HEK293T (cell line): ENCODE measurements at regions not wholly inside any gene's neighbourhood (a gene's known extent, or its start where the extent isn't known, plus 50 kb on each side); places are given as distances from the start of the nearest gene placed in this dataset.

Experiments used
- CTCF ChIA-PET: fragments of 350-600 bp; formaldehyde crosslinking; extraction: SDS; loops from one replicate; lab custom pipeline; 2021; ENCODE audit warnings: antibody characterized with exemption, inconsistent platforms; lab: Yijun Ruan, JAX
- POLR2A ChIA-PET: fragments of 350-600 bp; formaldehyde crosslinking; extraction: SDS; loops from one replicate; lab custom pipeline; 2020; ENCODE audit warnings: antibody characterized with exemption, inconsistent platforms; lab: Yijun Ruan, JAX
- DNase-seq: peaks from one replicate; pipeline ENCODE4 v3.0.0; 2012; ENCODE audit warnings: mixed read lengths; ENCODE audit errors: extremely low spot score
- ARNT ChIP-seq: fragments of 450-650 bp; IDR thresholded peaks from 2 replicates; pipeline ENCODE4 v1.6.1; 2017; ENCODE audit warnings: mild to moderate bottlenecking
- BHLHE40 ChIP-seq: fragments of 450-650 bp; IDR thresholded peaks from 2 replicates; pipeline ENCODE4 v1.6.1; 2016; ENCODE audit warnings: mild to moderate bottlenecking, moderate library complexity, borderline replicate concordance
- CTBP1 ChIP-seq: fragments of 450-650 bp; IDR thresholded peaks from 2 replicates; pipeline ENCODE4 v1.6.1; 2016; ENCODE audit warnings: borderline replicate concordance
- ELF4 ChIP-seq: fragments of 450-650 bp; IDR thresholded peaks from 2 replicates; pipeline ENCODE4 v1.6.1; 2017; ENCODE audit warnings: antibody characterized with exemption
- FOXA1 ChIP-seq: fragments of 450-650 bp; IDR thresholded peaks from 2 replicates; pipeline ENCODE4 v1.6.1; 2016; ENCODE audit warnings: mild to moderate bottlenecking
- FOXK2 ChIP-seq: fragments of 450-650 bp; IDR thresholded peaks from 2 replicates; pipeline ENCODE4 v1.6.1; 2016; ENCODE audit warnings: mild to moderate bottlenecking
- FOXM1 ChIP-seq: fragments of 450-650 bp; IDR thresholded peaks from 2 replicates; pipeline ENCODE4 v1.6.1; 2017; ENCODE audit warnings: mild to moderate bottlenecking, borderline replicate concordance
- HDGF ChIP-seq: fragments of 450-650 bp; IDR thresholded peaks from 2 replicates; pipeline ENCODE4 v1.6.1; 2017; ENCODE audit warnings: antibody characterized with exemption, borderline replicate concordance
- L3MBTL2 ChIP-seq: fragments of 450-650 bp; conservative IDR thresholded peaks from 2 replicates; pipeline ENCODE4 v1.6.1; 2016; ENCODE audit warnings: mild to moderate bottlenecking
- LEF1 ChIP-seq: fragments of 450-650 bp; IDR thresholded peaks from 2 replicates; pipeline ENCODE4 v1.6.1; 2017; ENCODE audit warnings: mild to moderate bottlenecking, borderline replicate concordance
- NFRKB ChIP-seq: fragments of 450-650 bp; IDR thresholded peaks from 2 replicates; pipeline ENCODE4 v1.6.1; 2016; ENCODE audit warnings: mild to moderate bottlenecking, moderate library complexity
- SP1 ChIP-seq: fragments of 450-650 bp; IDR thresholded peaks from 2 replicates; pipeline ENCODE4 v1.6.1; 2017
- SUZ12 ChIP-seq: fragments of 450-650 bp; IDR thresholded peaks from 2 replicates; pipeline ENCODE4 v1.6.1; 2016; ENCODE audit warnings: mild to moderate bottlenecking
- TARDBP ChIP-seq: fragments of 450-650 bp; IDR thresholded peaks from 2 replicates; pipeline ENCODE4 v1.6.1; 2016
- ZNF384 ChIP-seq: fragments of 450-650 bp; IDR thresholded peaks from 2 replicates; pipeline ENCODE4 v1.6.1; 2016
- TF ChIP-seq, protein P1 (sequence below): fragments of 450-650 bp; IDR thresholded peaks from 2 replicates; pipeline ENCODE4 v1.6.1; 2016

DNA sequence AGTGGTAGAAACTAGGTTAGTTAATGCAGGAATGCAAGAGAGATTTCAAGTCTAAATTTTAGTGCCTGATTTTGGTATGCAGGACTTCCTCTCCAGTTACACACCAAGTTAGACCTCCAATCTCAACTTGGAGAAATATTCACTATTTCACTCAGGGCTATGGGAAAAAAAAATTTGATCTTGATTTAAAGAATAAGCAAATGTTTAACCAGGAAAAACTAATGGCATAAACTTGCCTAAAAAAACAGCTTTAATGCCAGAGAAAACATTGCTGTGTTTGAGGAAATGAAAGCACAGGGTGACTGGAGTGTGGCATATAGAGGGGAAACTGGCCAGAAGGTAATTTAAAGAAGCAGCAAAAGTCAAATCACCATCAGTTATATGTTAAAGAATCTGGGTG, 575.4 kb upstream of the LRRC4C start:
- DNase-seq = no peak
- POLR2A ChIA-PET = no interaction called here
- CTCF ChIA-PET = no interaction called here
- TF ChIP-seq BHLHE40 (no peak), L3MBTL2 (no peak), SP1 (no peak), TARDBP (no peak), FOXM1 (no peak)

DNA sequence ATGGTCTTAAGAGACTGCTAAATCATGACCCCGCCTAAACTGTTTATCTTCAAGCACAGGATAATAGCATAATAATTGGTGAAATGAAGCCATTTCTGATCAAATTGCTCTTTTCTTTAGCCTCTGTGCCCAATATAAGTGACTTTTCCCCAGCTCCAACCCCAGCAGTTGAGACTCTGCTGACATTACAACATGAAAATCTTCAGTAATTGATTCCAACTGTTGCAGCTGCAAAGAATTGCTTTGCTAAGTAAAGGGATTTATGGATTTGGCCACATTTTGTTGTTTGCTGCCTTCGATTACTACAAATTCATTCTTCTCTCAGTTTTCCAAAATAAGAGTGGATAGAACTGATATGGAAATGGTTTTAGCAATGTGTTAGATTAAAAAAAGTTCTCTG, 576.7 kb upstream of the LRRC4C start:
- TF ChIP-seq SUZ12 = no peak
- no peak for TF ChIP-seq TARDBP
- no peak for TF ChIP-seq NFRKB
- no peak for TF ChIP-seq CTBP1
- TF ChIP-seq ELF4 = no peak
- TF ChIP-seq FOXM1 = no peak
- TF ChIP-seq ZNF384 = no peak
- TF ChIP-seq FOXK2 = no peak
- TF ChIP-seq LEF1 = no peak
- no peak for TF ChIP-seq FOXA1
- no peak for TF ChIP-seq ARNT
- TF ChIP-seq HDGF = no peak
- TF ChIP-seq, protein P1, sequence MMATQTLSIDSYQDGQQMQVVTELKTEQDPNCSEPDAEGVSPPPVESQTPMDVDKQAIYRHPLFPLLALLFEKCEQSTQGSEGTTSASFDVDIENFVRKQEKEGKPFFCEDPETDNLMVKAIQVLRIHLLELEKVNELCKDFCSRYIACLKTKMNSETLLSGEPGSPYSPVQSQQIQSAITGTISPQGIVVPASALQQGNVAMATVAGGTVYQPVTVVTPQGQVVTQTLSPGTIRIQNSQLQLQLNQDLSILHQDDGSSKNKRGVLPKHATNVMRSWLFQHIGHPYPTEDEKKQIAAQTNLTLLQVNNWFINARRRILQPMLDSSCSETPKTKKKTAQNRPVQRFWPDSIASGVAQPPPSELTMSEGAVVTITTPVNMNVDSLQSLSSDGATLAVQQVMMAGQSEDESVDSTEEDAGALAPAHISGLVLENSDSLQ = no peak
- TF ChIP-seq L3MBTL2 = no peak
- TF ChIP-seq SP1 = no peak
- TF ChIP-seq BHLHE40 = no peak
- POLR2A ChIA-PET = no interaction called here
- CTCF ChIA-PET = no interaction called here
- no peak for DNase-seq

DNA sequence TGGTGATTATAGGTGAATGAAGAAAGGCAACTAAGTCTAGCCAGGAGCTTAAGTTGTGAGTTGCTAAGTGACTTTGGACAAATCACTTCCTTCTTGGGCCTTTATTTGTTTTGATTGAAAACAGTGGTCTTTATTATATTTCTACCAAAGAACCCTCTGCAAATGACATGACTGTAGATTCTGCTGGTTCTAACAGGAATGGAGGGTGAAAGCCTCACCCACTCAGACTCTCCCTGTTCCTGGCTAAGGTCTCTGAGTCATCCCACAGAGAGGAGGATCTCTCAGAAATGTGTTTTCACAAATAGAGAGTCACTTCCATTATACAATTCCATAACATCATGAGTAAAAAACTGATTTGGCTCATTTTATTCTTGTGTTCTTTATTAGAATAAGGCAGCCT, 583.9 kb upstream of the LRRC4C start:
- POLR2A ChIA-PET = no interaction called here
- TF ChIP-seq ELF4 (no peak), HDGF (no peak), ARNT (no peak), ZNF384 (no peak), LEF1 (no peak), L3MBTL2 (no peak), SP1 (no peak), BHLHE40 (no peak), NFRKB (no peak), TARDBP (no peak), FOXK2 (no peak), FOXM1 (no peak), SUZ12 (no peak), CTBP1 (no peak), FOXA1 (no peak)
- TF ChIP-seq, protein P1 = no peak
- no peak for DNase-seq
- CTCF ChIA-PET = no interaction called here

DNA sequence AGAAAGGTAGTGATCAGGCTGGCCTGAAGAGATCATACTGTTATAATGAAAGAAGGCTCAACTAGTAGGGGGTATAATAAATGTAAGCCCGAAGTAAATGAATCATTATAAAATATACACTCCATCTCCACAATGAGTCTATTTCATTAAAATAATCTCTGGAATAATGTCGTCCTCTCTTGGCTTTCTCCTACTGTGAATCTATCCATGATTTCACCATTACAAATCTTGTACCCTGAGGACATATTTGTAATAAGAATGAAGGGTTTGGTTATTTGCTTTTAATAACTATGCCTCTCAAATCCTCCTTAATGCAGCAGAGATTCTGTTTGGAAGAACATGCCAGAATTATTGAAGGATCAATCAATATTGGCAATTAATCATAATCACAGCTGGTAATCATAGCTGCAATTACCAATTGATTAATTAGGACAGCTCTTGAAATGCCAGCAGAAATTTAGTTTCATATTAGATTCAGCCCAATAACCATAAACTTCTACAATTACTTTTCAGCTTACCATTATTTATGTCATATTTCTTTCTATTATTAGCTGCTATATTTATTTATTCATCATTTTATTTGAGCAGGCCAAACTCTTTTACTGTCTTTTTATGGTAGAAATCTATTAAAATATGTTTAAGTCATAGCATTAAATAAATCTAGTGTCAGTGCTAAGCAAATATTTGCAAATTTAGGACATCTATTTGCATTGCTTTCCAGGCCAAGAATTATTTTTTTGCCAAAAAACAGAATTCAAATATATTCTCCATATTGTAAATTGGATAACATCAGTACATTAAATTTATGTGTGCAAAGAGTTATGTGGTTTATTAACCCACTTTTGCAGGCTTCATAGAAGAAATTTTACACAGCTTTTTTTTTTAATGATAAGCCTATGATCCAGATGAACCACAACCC, 588.4 kb upstream of the LRRC4C start:
- ChIA-PET CTCF (no interaction called here), POLR2A (no interaction called here)
- TF ChIP-seq, protein P1 = no peak
- TF ChIP-seq SUZ12 = no peak
- no peak for DNase-seq

DNA sequence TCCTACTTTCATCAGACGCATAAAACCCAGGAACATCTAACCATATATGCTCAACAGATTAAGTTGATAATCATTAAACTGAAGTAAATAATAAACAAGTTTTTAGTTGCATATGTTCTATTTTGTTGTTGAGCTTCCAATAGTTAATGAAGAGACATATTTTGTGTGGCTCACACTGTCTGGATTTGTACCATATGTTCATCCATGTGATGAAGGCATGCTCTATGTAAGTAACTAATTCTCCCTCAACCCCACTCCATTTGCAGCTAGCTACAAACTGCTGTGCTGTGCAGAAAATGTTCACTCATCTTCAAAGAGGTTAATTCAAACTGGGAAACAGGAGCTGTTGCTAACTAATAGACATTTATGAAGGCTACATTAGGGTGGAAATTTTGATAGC, 589.7 kb upstream of the LRRC4C start:
- ChIA-PET CTCF (no interaction called here), POLR2A (no interaction called here)
- TF ChIP-seq FOXA1 (no peak), FOXK2 (no peak), SP1 (no peak), BHLHE40 (no peak), NFRKB (no peak), LEF1 (no peak), ZNF384 (no peak), CTBP1 (no peak)
- TF ChIP-seq, protein P1 = no peak
- DNase-seq = no peak

DNA sequence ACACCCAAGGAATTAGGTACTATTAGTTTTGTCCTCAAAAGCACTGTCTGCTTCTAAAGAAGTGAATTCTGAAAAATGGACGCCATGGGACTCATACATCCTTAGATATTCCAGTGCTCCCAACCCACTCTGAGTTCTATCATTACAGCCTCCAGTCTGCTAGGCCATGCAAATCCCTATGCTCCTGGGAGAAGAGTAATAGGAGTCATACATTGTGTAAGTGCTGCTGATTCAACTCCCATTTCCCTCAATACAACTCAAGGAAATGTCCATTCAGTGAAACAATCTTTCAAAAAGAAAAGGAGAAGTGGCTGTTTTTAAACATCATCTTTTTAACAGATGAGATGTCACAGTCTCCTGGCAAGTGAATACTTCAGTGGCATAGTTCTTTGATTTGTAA, 590.2 kb upstream of the LRRC4C start:
- TF ChIP-seq FOXM1 (no peak), FOXA1 (no peak), HDGF (no peak), ARNT (no peak), BHLHE40 (no peak), NFRKB (no peak), ELF4 (no peak), L3MBTL2 (no peak), SP1 (no peak), FOXK2 (no peak), ZNF384 (no peak), TARDBP (no peak), CTBP1 (no peak), SUZ12 (no peak)
- TF ChIP-seq, protein P1 = no peak
- CTCF ChIA-PET = no interaction called here
- no peak for DNase-seq
- POLR2A ChIA-PET = no interaction called here
